Activated B cell treated with CpG ODN at 0.5 μM for 24 hours (primary cell): ENCODE measurements at regions not wholly inside any gene's neighbourhood (a gene's known extent, or its start where the extent isn't known, plus 50 kb on each side); places are given as distances from the start of the nearest gene placed in this dataset.

Source experiments
- ATAC-seq: fragments of 200-7000 bp; cut with Tn5 transposase; one replicate; pipeline ENCODE4 v1.10.0; 2021; ENCODE audit warnings: low read depth, mild to moderate bottlenecking, moderate library complexity
- CTCF ChIA-PET: fragments of 350-600 bp; sonication (Branson Sonifier 250); formaldehyde crosslinking; loops from one replicate; lab custom pipeline; 2021; ENCODE audit warnings: antibody characterized with exemption; lab: Charles Lee
- POLR2A ChIA-PET: fragments of 350-600 bp; sonication (Branson Sonifier 250); formaldehyde crosslinking; loops from one replicate; lab custom pipeline; 2021; ENCODE audit warnings: antibody characterized with exemption; lab: Charles Lee
- DNase-seq: peaks from one replicate; pipeline ENCODE4 v3.0.0; 2022
- H3K27ac Mint-ChIP-seq: one replicate; pipeline ENCODE4 v1.8.0; 2020; ENCODE audit warnings: mixed read lengths
- H3K27me3 Mint-ChIP-seq: one replicate; pipeline ENCODE4 v1.8.0; 2021; ENCODE audit warnings: mixed read lengths
- H3K36me3 Mint-ChIP-seq: one replicate; pipeline ENCODE4 v1.8.0; 2021; ENCODE audit warnings: low read depth, mixed read lengths
- H3K4me1 Mint-ChIP-seq: one replicate; pipeline ENCODE4 v1.8.0; 2021; ENCODE audit warnings: mixed read lengths
- H3K4me3 Mint-ChIP-seq: one replicate; pipeline ENCODE4 v1.8.0; 2020; ENCODE audit warnings: mild to moderate bottlenecking, mixed read lengths
- H3K9me3 Mint-ChIP-seq: one replicate; pipeline ENCODE4 v1.8.0; 2020; ENCODE audit warnings: mixed read lengths
- CTCF ChIP-seq: fragments of 200-600 bp; IDR thresholded peaks from one replicate; pipeline ENCODE4 v1.8.0; 2022; ENCODE audit warnings: antibody characterized with exemption, mild to moderate bottlenecking
- intact Hi-C: fragments of 100-400 bp; cut with micrococcal nuclease; formaldehyde crosslinking; loops from one replicate; pipeline ENCODE4 v1.15.1; 2024

GRCh38 chr13:95367309-95367843, 66.1 kb upstream of the ABCC4 start:
- ChIA-PET POLR2A (interaction anchor here (0.6 kb wide), 1 partner anchor 18 kb away, joined by 4 read pairs; no protein-coding TSS in a partner anchor), CTCF (no interaction called here)
- Mint-ChIP-seq H3K4me1 (no peaks in the 10 kb centered on the region), H3K27me3 (peaks cover 5% of the 10 kb centered on the region), H3K27ac (no peak overlapping the region), H3K4me3 (no peak overlapping the region), H3K36me3 (no peaks in the 10 kb centered on the region), H3K9me3 (no peaks in the 10 kb centered on the region)
- ATAC-seq (no peak), DNase-seq (no peak)
- intact Hi-C loops: no loop called here
- TF ChIP-seq CTCF: no peak

GRCh38 chr13:95368998-95369397, 67.7 kb upstream of the ABCC4 start:
- no peaks in the 10 kb centered on the region for H3K4me1 Mint-ChIP-seq
- ChIA-PET CTCF (interaction anchor here (0.9 kb wide), 1 partner anchor 12 kb away, joined by 8 read pairs; no protein-coding TSS in a partner anchor), POLR2A (no interaction called here)
- H3K4me3 Mint-ChIP-seq: no peak overlapping the region
- intact Hi-C loops: no loop called here
- no peak for DNase-seq
- TF ChIP-seq CTCF: no peak
- peaks cover 2% of the 10 kb centered on the region for H3K27me3 Mint-ChIP-seq
- no peak for ATAC-seq
- H3K9me3 Mint-ChIP-seq: no peaks in the 10 kb centered on the region
- no peaks in the 10 kb centered on the region for H3K36me3 Mint-ChIP-seq
- no peak overlapping the region for H3K27ac Mint-ChIP-seq

GRCh38 chr13:95375706-95376105, 74.5 kb upstream of the ABCC4 start:
- Mint-ChIP-seq H3K27ac (no peak overlapping the region), H3K36me3 (no peaks in the 10 kb centered on the region), H3K4me3 (no peak overlapping the region), H3K4me1 (peaks cover 3% of the 10 kb centered on the region), H3K9me3 (no peaks in the 10 kb centered on the region), H3K27me3 (peaks cover 17% of the 10 kb centered on the region)
- ChIA-PET CTCF (interaction anchor here (8.5 kb wide), 1 partner anchor 184 kb away, joined by 183 read pairs; no protein-coding TSS in a partner anchor), POLR2A (no interaction called here)
- intact Hi-C loops: no loop called here
- ATAC-seq (no peak), DNase-seq (no peak)
- TF ChIP-seq CTCF: no peak

GRCh38 chr13:95378603-95379002, 77.4 kb upstream of the ABCC4 start:
- ChIA-PET CTCF (interaction anchor here (3.3 to 8.5 kb wide), 2 partner anchors 26 to 187 kb away, joined by 35 to 183 read pairs; no protein-coding TSS in a partner anchor), POLR2A (no interaction called here)
- H3K27ac Mint-ChIP-seq: no peak overlapping the region
- H3K36me3 Mint-ChIP-seq: no peaks in the 10 kb centered on the region
- TF ChIP-seq CTCF: no peak
- no peak overlapping the region for H3K4me3 Mint-ChIP-seq
- peaks cover 32% of the 10 kb centered on the region for H3K27me3 Mint-ChIP-seq
- intact Hi-C loops: no loop called here
- peaks cover 5% of the 10 kb centered on the region for H3K4me1 Mint-ChIP-seq
- no peaks in the 10 kb centered on the region for H3K9me3 Mint-ChIP-seq
- ATAC-seq (no peak), DNase-seq (no peak)

- Mint-ChIP-seq H3K27ac (no peak overlapping the region), H3K9me3 (no peaks in the 10 kb centered on the region), H3K4me3 (no peak overlapping the region), H3K36me3 (no peaks in the 10 kb centered on the region), H3K27me3 (peaks cover 39% of the 10 kb centered on the region), H3K4me1 (peaks cover 5% of the 10 kb centered on the region)
- peak; percentile 46 for TF ChIP-seq CTCF
- DNase-seq: peak; percentile 34
- peak; percentile 95 for ATAC-seq
- intact Hi-C loops: loop anchor here (1.0 to 5.0 kb wide), 4 partner anchors 24 to 191 kb away; no protein-coding TSS in a partner anchor
- CTCF ChIA-PET: interaction anchor here (0.6 to 8.5 kb wide), 15 partner anchors 9 to 706 kb away, joined by 3 to 183 read pairs (median 4); partner anchors contain the start of gene ABCC4
- POLR2A ChIA-PET: interaction anchor here (0.6 to 1.5 kb wide), 3 partner anchors 13 to 189 kb away, joined by 3 to 10 read pairs (median 4); no protein-coding TSS in a partner anchor
Measured at GRCh38 chr13:95380468-95381211, 79.4 kb upstream of the ABCC4 start.
